ENCODE measurements at regions not wholly inside any gene's neighbourhood (a gene's known extent, or its start where the extent isn't known, plus 50 kb on each side); places are given as distances from the start of the nearest gene placed in this dataset.

GRCh38 chr2:104420420-104420819, 433.5 kb upstream of the POU3F3 start:
- TF ChIP-seq CTCF (IDR thresholded peaks at IDR 0.05) (no peak), POLR2A (IDR thresholded peaks at IDR 0.05) (no peak)

All from Peyer's patch (tissue), 4 donors.